Thyroid gland (tissue), 4 donors: ENCODE measurements at regions not wholly inside any gene's neighbourhood (a gene's known extent, or its start where the extent isn't known, plus 50 kb on each side); places are given as distances from the start of the nearest gene placed in this dataset.

Source experiments
- CTCF ChIP-seq, 6 experiments: fragments of 200-600 bp in 3 of 6; fragments of 450-650 bp in 3 of 6; sonication (generic) in 3 of 6; IDR thresholded peaks; one replicate each; pipeline ENCODE4 v1.5.1; 2016 to 2019; ENCODE audit warnings: antibody characterized with exemption in 6 of 6, mild to moderate bottlenecking in 2 of 6, inconsistent platforms in 1 of 6, moderate library complexity in 1 of 6
- POLR2A ChIP-seq, 2 donors: fragments of 450-650 bp; IDR thresholded peaks; one replicate each; pipeline ENCODE4 v1.6.1; 2017; ENCODE audit warnings: antibody characterized with exemption in 2 of 2, mild to moderate bottlenecking in 2 of 2, moderate library complexity in 1 of 2

- TF ChIP-seq CTCF (IDR thresholded peaks at IDR 0.05) (no peak), POLR2A (IDR thresholded peaks at IDR 0.05) (no peak)
Measured at GRCh38 chr2:59490192-59490591, 1063.3 kb downstream of the BCL11A start.
